HPDE6-E6E7 (cell line): ENCODE measurements at regions not wholly inside any gene's neighbourhood (a gene's known extent, or its start where the extent isn't known, plus 50 kb on each side); places are given as distances from the start of the nearest gene placed in this dataset.
"Not testable (repeated sequence)": the region's sequence is repeated elsewhere in the genome, so short reads cannot be mapped to it uniquely, and the experiment has no call there.

Experiments used
- DNase-seq: peaks from one replicate; pipeline ENCODE4 v3.0.0; 2011; ENCODE audit warnings: missing footprints; ENCODE audit errors: extremely low spot score

- DNase-seq: no peak
Observed at GRCh38 chr14:40123816-40124215, 691.6 kb upstream of the FBXO33 start.

GRCh38 chr14:40122968-40123648, 690.9 kb upstream of the FBXO33 start:
- DNase-seq: no peak

GRCh38 chr14:40119765-40120164, 687.5 kb upstream of the FBXO33 start:
- DNase-seq: no peak

- DNase-seq: no peak
Observed at GRCh38 chr14:40119321-40119720, 687.1 kb upstream of the FBXO33 start.

- DNase-seq: no peak
Observed at GRCh38 chr14:40115583-40115982, 683.4 kb upstream of the FBXO33 start.

- DNase-seq: no peak
Observed at GRCh38 chr14:40113671-40114070, 681.4 kb upstream of the FBXO33 start.

GRCh38 chr14:40100544-40101196, 668.4 kb upstream of the FBXO33 start:
- DNase-seq: no peak

- DNase-seq: no peak
Observed at GRCh38 chr14:40099316-40099715, 667.1 kb upstream of the FBXO33 start.

GRCh38 chr14:40098468-40098867, 666.2 kb upstream of the FBXO33 start:
- DNase-seq: no peak

- DNase-seq: no peak
Observed at GRCh38 chr14:40096968-40097367, 664.7 kb upstream of the FBXO33 start.

- DNase-seq: no peak
Observed at GRCh38 chr14:40093800-40094199, 661.6 kb upstream of the FBXO33 start.

- no peak for DNase-seq
Observed at GRCh38 chr14:40074169-40074568, 641.9 kb upstream of the FBXO33 start.

- no peak for DNase-seq
Observed at GRCh38 chr14:40072175-40072574, 639.9 kb upstream of the FBXO33 start.

- DNase-seq: no peak
Observed at GRCh38 chr14:40058901-40059897, 627.0 kb upstream of the FBXO33 start.

- no peak for DNase-seq
Observed at GRCh38 chr14:40053416-40053815, 621.2 kb upstream of the FBXO33 start.

- no peak for DNase-seq
Observed at GRCh38 chr14:40028991-40029390, 596.8 kb upstream of the FBXO33 start.

- no peak for DNase-seq
Observed at GRCh38 chr14:40025101-40025500, 592.9 kb upstream of the FBXO33 start.

GRCh38 chr14:40010961-40011360, 578.7 kb upstream of the FBXO33 start:
- no peak for DNase-seq

GRCh38 chr14:40009771-40010170, 577.5 kb upstream of the FBXO33 start:
- no peak for DNase-seq

GRCh38 chr14:40008345-40008744, 576.1 kb upstream of the FBXO33 start:
- DNase-seq: not testable (repeated sequence)

GRCh38 chr14:40004871-40005500, 572.8 kb upstream of the FBXO33 start:
- no peak for DNase-seq

GRCh38 chr14:40003773-40004172, 571.5 kb upstream of the FBXO33 start:
- no peak for DNase-seq
